ENCODE measurements at regions not wholly inside any gene's neighbourhood (a gene's known extent, or its start where the extent isn't known, plus 50 kb on each side); places are given as distances from the start of the nearest gene placed in this dataset.

DNA sequence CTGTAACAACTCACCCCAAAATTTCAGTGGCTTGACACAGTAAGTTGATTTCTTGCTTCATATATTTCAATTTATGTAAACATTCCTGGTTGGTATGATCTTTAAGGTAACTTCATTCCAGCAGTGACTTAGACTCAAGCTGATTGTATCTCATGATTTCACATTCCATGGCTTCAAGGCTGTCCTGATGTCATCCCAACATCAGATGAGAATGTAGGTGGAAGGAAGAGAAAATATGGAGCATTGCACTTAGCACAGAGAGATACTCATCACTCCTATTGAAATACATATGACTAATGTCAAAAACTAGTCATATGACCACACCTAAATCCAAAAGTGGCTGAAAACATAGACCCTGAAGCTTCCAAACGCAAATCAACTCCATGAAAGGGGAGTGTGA lies 793.8 kb downstream of the TBL1XR1 start:
- TF ChIP-seq, protein P1, sequence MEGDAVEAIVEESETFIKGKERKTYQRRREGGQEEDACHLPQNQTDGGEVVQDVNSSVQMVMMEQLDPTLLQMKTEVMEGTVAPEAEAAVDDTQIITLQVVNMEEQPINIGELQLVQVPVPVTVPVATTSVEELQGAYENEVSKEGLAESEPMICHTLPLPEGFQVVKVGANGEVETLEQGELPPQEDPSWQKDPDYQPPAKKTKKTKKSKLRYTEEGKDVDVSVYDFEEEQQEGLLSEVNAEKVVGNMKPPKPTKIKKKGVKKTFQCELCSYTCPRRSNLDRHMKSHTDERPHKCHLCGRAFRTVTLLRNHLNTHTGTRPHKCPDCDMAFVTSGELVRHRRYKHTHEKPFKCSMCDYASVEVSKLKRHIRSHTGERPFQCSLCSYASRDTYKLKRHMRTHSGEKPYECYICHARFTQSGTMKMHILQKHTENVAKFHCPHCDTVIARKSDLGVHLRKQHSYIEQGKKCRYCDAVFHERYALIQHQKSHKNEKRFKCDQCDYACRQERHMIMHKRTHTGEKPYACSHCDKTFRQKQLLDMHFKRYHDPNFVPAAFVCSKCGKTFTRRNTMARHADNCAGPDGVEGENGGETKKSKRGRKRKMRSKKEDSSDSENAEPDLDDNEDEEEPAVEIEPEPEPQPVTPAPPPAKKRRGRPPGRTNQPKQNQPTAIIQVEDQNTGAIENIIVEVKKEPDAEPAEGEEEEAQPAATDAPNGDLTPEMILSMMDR (IDR thresholded peaks at IDR 0.05; ENCODE audit: low read depth, low read length, missing control alignments) = no peak

DNA sequence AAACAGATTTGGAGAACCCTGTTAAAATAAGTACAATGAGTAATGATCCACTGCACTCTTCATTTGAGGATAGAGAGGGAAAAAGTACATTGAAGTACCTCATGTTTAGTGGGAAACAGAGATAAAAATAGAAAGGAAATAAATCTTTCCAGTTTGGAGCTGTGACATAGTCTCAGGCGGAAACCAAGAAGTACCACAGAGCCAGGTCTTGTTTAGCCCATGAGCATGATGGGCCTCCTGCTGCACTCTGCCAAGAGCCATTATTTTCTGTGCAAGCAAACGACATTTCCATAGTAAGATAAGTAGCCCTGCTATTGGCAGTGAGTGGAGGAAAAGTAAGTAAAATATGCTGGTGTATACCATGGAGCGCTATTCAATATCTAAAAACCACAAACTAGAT lies 796.1 kb downstream of the TBL1XR1 start:
- TF ChIP-seq, protein P1 (IDR thresholded peaks at IDR 0.05; ENCODE audit: low read depth, low read length, missing control alignments) = no peak
- no peak overlapping the region for H3K4me3 ChIP-seq (ENCODE audit: low read depth, low read length)
- DNase-seq (ENCODE audit: low read depth) = no peak

More for the DNA sequence above, 793.8 kb downstream of the TBL1XR1 start:
- H3K4me3 ChIP-seq (ENCODE audit: low read depth, low read length) = no peak overlapping the region
- no peak for DNase-seq (ENCODE audit: low read depth)

DNA sequence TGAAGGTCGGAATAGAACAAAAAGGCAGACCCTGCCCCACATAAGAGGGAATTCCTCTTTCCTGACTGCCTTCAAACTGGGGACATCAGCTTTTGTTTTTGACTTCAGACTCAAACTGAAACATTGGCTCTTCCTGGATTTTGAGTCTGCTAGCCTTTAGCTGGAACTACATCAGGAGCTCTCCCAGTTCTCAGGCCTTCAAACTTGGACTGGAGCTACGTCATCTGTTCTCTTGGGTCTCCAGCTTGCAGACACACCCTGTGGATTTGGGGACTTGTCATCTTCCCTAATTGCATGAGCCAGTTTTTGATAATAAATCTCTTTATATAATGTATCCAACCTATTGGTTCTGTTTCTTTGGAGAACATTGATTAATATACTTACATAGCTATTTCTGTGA lies 798.1 kb downstream of the TBL1XR1 start:
- no peak for DNase-seq (ENCODE audit: low read depth)
- TF ChIP-seq, protein P1 (IDR thresholded peaks at IDR 0.05; ENCODE audit: low read depth, low read length, missing control alignments) = no peak
- H3K4me3 ChIP-seq (ENCODE audit: low read depth, low read length) = no peak overlapping the region

DNA sequence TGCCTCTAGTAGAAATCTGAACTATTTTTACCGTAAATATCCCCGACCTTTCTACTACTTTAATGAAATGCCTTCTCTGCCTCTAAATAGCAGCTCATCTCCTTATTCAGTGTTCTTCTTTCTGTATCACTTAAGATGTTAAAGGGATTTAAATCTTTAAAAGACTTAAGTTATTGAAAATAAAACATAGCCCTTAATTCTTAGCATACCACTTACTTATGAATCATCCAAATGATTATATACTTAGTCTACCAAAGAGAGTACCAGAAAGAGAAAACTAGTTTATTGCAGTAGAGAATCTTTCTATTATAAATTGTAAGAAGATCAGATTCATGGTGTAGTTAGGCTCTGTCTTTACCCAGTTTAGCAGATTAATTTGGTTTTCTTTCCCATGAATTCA lies 802.0 kb downstream of the TBL1XR1 start:
- H3K4me3 ChIP-seq (ENCODE audit: low read depth, low read length) = no peak overlapping the region
- TF ChIP-seq, protein P1 (IDR thresholded peaks at IDR 0.05; ENCODE audit: low read depth, low read length, missing control alignments) = no peak
- DNase-seq (ENCODE audit: low read depth) = no peak

DNA sequence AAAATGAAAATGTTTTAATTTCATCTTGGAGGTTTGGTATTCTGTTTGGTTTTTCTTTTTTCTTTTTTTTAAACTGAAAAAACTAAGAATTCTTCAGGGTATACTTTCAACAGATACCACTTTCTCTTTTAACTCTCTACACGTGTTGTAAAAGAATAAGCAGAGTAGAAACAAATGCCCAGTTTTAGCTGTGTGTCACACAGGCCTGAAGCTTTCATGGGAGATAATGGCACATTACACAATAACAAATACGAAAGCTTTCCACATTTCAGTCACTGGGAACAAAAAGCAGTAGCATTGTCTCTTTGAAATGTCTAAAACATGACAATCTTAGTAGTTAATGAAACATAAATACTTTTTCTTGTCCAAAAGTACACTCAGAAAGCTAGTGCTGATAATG lies 818.5 kb downstream of the TBL1XR1 start:
- TF ChIP-seq, protein P1 (IDR thresholded peaks at IDR 0.05; ENCODE audit: low read depth, low read length, missing control alignments) = no peak
- H3K4me3 ChIP-seq (ENCODE audit: low read depth, low read length) = no peak overlapping the region
- no peak for DNase-seq (ENCODE audit: low read depth)

DNA sequence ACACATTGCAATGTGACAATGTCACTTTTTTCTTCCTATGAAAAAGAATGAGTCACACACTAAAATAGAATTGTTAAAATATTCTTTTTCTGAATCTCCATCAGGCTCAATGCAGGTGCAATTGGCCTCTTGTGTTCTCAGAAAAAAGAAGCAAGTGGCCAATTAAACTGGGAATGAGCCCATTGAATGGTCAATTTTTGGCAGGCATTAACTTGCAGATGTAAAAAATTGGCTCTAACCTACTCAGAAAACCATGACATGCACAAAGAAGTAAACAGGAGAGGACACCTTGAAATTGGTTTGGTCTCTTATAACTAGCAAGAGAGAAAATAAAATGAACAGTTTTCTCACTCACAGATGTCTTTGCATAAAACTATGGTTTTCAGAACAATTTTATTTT lies 820.8 kb downstream of the TBL1XR1 start:
- DNase-seq (ENCODE audit: low read depth) = no peak
- TF ChIP-seq, protein P1 (IDR thresholded peaks at IDR 0.05; ENCODE audit: low read depth, low read length, missing control alignments) = no peak
- H3K4me3 ChIP-seq (ENCODE audit: low read depth, low read length) = no peak overlapping the region

DNA sequence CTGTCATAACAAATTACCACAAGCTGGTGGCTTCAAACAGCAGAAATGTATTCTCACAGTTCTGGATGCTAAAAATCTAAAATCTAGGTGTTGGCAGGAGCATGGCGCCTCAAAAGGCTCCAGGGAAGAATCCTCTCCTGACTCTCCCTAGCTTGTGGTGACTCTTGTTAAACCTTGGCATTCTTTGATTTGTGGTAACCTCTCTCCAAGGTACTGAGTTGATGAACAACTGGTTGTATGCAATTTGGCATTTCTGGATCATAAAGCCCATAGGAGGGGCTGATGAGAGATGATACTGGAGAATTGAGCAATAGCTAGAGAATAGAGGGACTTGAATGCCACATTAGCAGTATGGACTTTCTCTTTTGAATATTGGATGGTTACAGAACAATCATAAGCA lies 821.8 kb downstream of the TBL1XR1 start:
- TF ChIP-seq, protein P1 (IDR thresholded peaks at IDR 0.05; ENCODE audit: low read depth, low read length, missing control alignments) = no peak
- no peak overlapping the region for H3K4me3 ChIP-seq (ENCODE audit: low read depth, low read length)
- DNase-seq (ENCODE audit: low read depth) = no peak

All from GM12864 (cell line).